Heart right ventricle (tissue), 16 donors: ENCODE measurements at regions not wholly inside any gene's neighbourhood (a gene's known extent, or its start where the extent isn't known, plus 50 kb on each side); places are given as distances from the start of the nearest gene placed in this dataset.

ENCODE experiments used
- ATAC-seq, 8 donors: fragments of 200-7000 bp; cut with Tn5 transposase; one replicate each; pipeline ENCODE4 v1.9.1; 2020; ENCODE audit warnings: mild to moderate bottlenecking in 8 of 8, moderate library complexity in 8 of 8, moderate number of reproducible peaks in 1 of 8
- DNase-seq, 2 donors: peaks; one replicate each; pipeline ENCODE4 v3.0.0-alpha.2; 2020
- H3K27ac ChIP-seq, 10 donors: fragments of 200-600 bp; sonication (generic) in 2 of 10; one replicate each; pipeline versions ENCODE4 v1.5.0 to v1.8.0; 2020 to 2022; ENCODE audit warnings: mild to moderate bottlenecking in 3 of 10
- H3K27me3 ChIP-seq, 7 donors: fragments of 200-600 bp; one replicate each; pipeline ENCODE4 v1.8.0; 2021 to 2022; ENCODE audit warnings: mild to moderate bottlenecking in 2 of 7
- H3K36me3 ChIP-seq, 9 donors: fragments of 200-600 bp; sonication (generic) in 1 of 9; one replicate each; pipeline versions ENCODE4 v1.5.0 to v1.8.0; 2020 to 2022; ENCODE audit warnings: mild to moderate bottlenecking in 2 of 9
- H3K4me1 ChIP-seq, 9 donors: fragments of 200-600 bp; sonication (generic) in 1 of 9; one replicate each; pipeline versions ENCODE4 v1.5.0 to v1.8.0; 2020 to 2022; ENCODE audit warnings: mild to moderate bottlenecking in 4 of 9
- H3K4me3 ChIP-seq, 10 donors: fragments of 200-600 bp; sonication (generic) in 2 of 10; one replicate each; pipeline versions ENCODE4 v1.5.0 to v1.8.0; 2020 to 2022; ENCODE audit warnings: mild to moderate bottlenecking in 7 of 10, moderate library complexity in 2 of 10
- H3K9me3 ChIP-seq, 11 donors: fragments of 200-600 bp in 10 of 11; sonication (generic) in 2 of 11; one replicate each; pipeline versions ENCODE4 v1.5.0 to v1.8.0; 2013 to 2022; ENCODE audit warnings: mild to moderate bottlenecking in 2 of 11, control low read depth in 1 of 11, moderate library complexity in 1 of 11
- CTCF ChIP-seq, 9 donors: fragments of 200-600 bp; sonication (generic) in 2 of 9; IDR thresholded peaks; one replicate each; pipeline versions ENCODE4 v1.5.0 to v1.8.0; 2021 to 2022; ENCODE audit warnings: antibody characterized with exemption in 9 of 9, mild to moderate bottlenecking in 5 of 9, moderate library complexity in 1 of 9
- WGBS, 2 donors: extraction: QIAGEN DNeasy Blood & Tissue Kit; methylation state at CpG; one replicate each; pipeline ENCODE4 v1.1.7; 2013; ENCODE audit warnings: inconsistent platforms in 1 of 2; 5-methylcytosine and 5-hydroxymethylcytosine counted together
- intact Hi-C, 10 donors: fragments of 100-400 bp; cut with DNase I; formaldehyde crosslinking; loops; one replicate each; pipeline versions ENCODE4 v1.11.1 to v1.14.2; 2022
- donor health status: Arrhythmogenic right ventricular cardiomyopathy.
- donor health status: ischemic (EF 13 %, LVEDD 7.1; RV severe dilation, severe dysfunction).
- donor health status: healthy with polysubstance abuse.
- donor health status: DM: no; HTN: yes; CAD: no.
- donor health status: DM: no; HTN: no; CAD: no.
- donor health status: ischemic (EF 25% LVEDD 6.9; RV normal size, moderate dysfunction).
- donor health status: ischemic (EF 25% LVEDD 5.7; RV mildly dilated, moderate dysfunction).
- donor health status: healthy.
- donor health status: DM: yes; HTN: yes; CAD: no.
- donor health status: Ischemic cardiomyopathy.
- donor health status: ischemic (EF 35%, LVEDD 5.7; RV mildly dilated, moderate dysfunction).
- donor health status: nonischemic (EF 11% LVEDD 7.7; RV severe dilation, severe dysfunction).
- donor health status: DM: yes; HTN: yes; CAD: no.
- donor health status: PGD.
- donor health status: ischemic (EF 29% LVEDD 5.4; RV normal size, mild dysfunction).
- donor health status: nonischemic (EF 23%, LVEDD 6.1; RV moderate dilation, normal function).

DNA sequence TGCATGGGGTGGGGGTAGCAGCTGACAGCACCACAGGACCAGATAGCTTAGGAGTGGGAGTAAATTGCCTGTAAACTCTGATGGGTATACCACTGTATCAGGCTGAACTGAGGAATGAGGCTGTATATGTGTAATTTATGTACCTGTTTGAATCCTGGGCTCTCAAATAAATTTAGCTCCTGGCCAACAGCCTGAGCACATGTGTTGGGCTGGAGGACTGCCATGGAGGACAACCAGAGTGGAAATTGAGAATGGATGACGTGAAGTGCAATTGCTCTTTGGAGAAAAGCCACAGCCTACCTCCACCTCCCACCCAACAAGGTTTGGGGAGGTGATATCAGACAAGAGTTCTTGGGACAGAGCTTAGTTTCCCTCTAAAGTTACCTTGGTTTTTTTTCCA lies 328.6 kb upstream of the PROK2 start:
- no peak overlapping the region for H3K27ac ChIP-seq
- DNase-seq = peak in 1 of 2 donors; percentile 27
- ATAC-seq = peak in 6 of 8 donors; percentile 32 to 67 (median 42)

DNA sequence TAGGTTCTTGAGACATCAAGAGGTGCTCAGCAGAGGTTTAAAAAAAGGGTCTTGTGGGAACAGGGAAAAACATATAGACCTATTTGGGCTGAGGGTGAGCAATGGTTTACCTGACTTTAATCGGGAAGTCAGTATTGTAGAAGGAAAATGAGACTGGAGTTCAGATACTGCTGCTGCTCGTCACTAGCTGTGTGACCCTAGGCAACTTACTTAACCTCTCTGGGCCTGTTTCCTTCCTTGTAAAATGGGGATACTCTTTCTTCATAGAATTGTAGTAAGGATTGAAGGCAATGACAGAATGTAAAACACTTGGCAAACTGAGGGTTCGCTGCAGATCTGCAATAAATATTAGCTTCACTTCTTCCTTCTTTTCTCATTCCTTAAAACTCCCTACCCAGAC lies 327.5 kb upstream of the PROK2 start:
- peaks cover 0 to 7% (median 0%) of the 10 kb centered on the region in 9 donors for H3K4me1 ChIP-seq
- H3K27me3 ChIP-seq = peaks cover 0 to 5% (median 0%) of the 10 kb centered on the region in 7 donors
- no peak overlapping the region for H3K4me3 ChIP-seq
- WGBS, 2 donors = 93% methylated on average over 3 of the region's 3 CpGs
- DNase-seq (no peak), ATAC-seq (no peak)
- no peak for TF ChIP-seq CTCF (IDR thresholded peaks at IDR 0.05)
- intact Hi-C loops = no loop called here
- H3K27ac ChIP-seq = no peak overlapping the region
- no peaks in the 10 kb centered on the region for H3K9me3 ChIP-seq
- no peaks in the 10 kb centered on the region for H3K36me3 ChIP-seq

More for the DNA sequence above, 328.6 kb upstream of the PROK2 start:
- Histone ChIP-seq H3K9me3 (no peaks in the 10 kb centered on the region), H3K27me3 (peaks cover 0 to 5% (median 0%) of the 10 kb centered on the region in 7 donors), H3K4me1 (peaks cover 0 to 7% (median 3%) of the 10 kb centered on the region in 9 donors), H3K4me3 (no peak overlapping the region), H3K36me3 (no peaks in the 10 kb centered on the region)
- WGBS, 2 donors = 39 to 70% methylated on average over 1 of the region's 1 CpG
- no peak for TF ChIP-seq CTCF (IDR thresholded peaks at IDR 0.05)
- intact Hi-C loops = no loop called here

GRCh38 chr3:72111265-72112205 lies 326.6 kb upstream of the PROK2 start:
- no peaks in the 10 kb centered on the region for H3K36me3 ChIP-seq
- intact Hi-C loops = no loop called here
- no peaks in the 10 kb centered on the region for H3K9me3 ChIP-seq
- ATAC-seq (no peak), DNase-seq (no peak)
- H3K27ac ChIP-seq = no peak overlapping the region
- no peak overlapping the region for H3K4me3 ChIP-seq
- 88 to 89% methylated on average over 7 of the region's 7 CpGs for WGBS, 2 donors
- no peak for TF ChIP-seq CTCF (IDR thresholded peaks at IDR 0.05)
- peaks cover 0 to 7% (median 0%) of the 10 kb centered on the region in 9 donors for H3K4me1 ChIP-seq
- H3K27me3 ChIP-seq = peaks cover 0 to 5% (median 0%) of the 10 kb centered on the region in 7 donors

- DNase-seq (no peak), ATAC-seq (peak in 1 of 8 donors; percentile 32)
- TF ChIP-seq CTCF (IDR thresholded peaks at IDR 0.05) = no peak
- Histone ChIP-seq H3K36me3 (no peaks in the 10 kb centered on the region), H3K4me1 (peaks cover 0 to 7% (median 0%) of the 10 kb centered on the region in 9 donors), H3K27ac (no peak overlapping the region), H3K9me3 (no peaks in the 10 kb centered on the region), H3K27me3 (peaks cover 0 to 7% (median 3%) of the 10 kb centered on the region in 7 donors), H3K4me3 (no peak overlapping the region)
- 77 to 78% methylated on average over 17 of the region's 17 CpGs for WGBS, 2 donors
- intact Hi-C loops = no loop called here
Measured at GRCh38 chr3:72109327-72110259, 324.6 kb upstream of the PROK2 start.
